Panc1 (cell line): ENCODE measurements at regions not wholly inside any gene's neighbourhood (a gene's known extent, or its start where the extent isn't known, plus 50 kb on each side); places are given as distances from the start of the nearest gene placed in this dataset.

Source experiments
- CTCF ChIP-seq: fragments of 450-650 bp; IDR thresholded peaks from 2 replicates; pipeline ENCODE4 v1.5.1; 2017; ENCODE audit warnings: mild to moderate bottlenecking
- POLR2AphosphoS5 ChIP-seq: IDR thresholded peaks from 2 replicates; pipeline ENCODE4 v1.6.1; 2012; ENCODE audit warnings: mild to moderate bottlenecking, low read depth, low read length, moderate library complexity
- REST ChIP-seq, 2 experiments: IDR thresholded peaks; 2 replicates each; pipeline ENCODE4 v1.6.1; 2011 to 2012; ENCODE audit warnings: low read depth in 2 of 2, control low read depth in 1 of 2, low read length in 1 of 2, mild to moderate bottlenecking in 1 of 2, moderate library complexity in 1 of 2; ENCODE audit not compliant: insufficient read depth in 1 of 2
- SIN3A ChIP-seq: IDR thresholded peaks from 2 replicates; pipeline ENCODE4 v1.6.1; 2012; ENCODE audit warnings: low read depth, mild to moderate bottlenecking, low read length, moderate library complexity, borderline replicate concordance; ENCODE audit not compliant: insufficient read depth
- TCF7L2 ChIP-seq: IDR thresholded peaks from 2 replicates; pipeline ENCODE4 v1.6.1; 2011; ENCODE audit warnings: mild to moderate bottlenecking, low read depth, low read length, inconsistent platforms

DNA sequence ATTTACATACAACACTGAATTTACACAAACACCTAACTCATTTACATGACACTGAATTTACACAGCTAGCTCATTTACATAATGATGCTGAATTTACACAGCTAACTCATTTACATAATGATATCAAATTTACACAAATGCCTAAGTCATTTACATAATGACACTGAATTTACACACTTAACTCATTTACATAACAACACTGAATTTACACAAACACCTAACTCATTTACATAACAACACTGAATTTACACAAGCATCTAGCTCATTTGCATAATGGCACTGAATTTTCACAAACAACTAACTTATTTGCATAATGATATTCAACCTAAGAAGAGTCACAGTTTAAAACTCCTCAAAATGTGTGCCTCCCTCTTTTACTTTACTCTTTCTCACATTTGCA is 511.7 kb downstream of the GALR1 start:
- TF ChIP-seq CTCF (no peak), SIN3A (no peak), REST (IDR thresholded peaks at IDR 0.05; ENCODE audit: insufficient read depth in 1 of 2, low read depth in 2 of 2, low read length in 1 of 2) (no peak), POLR2AphosphoS5 (no peak), TCF7L2 (no peak)
